ENCODE measurements at regions not wholly inside any gene's neighbourhood (a gene's known extent, or its start where the extent isn't known, plus 50 kb on each side); places are given as distances from the start of the nearest gene placed in this dataset.

- H4K91ac ChIP-seq (ENCODE audit: insufficient read length, low read depth, low read length) = no peak overlapping the region
- no CpG with 5 or more reads among the region's 2 CpGs for WGBS (ENCODE audit: extremely low coverage, insufficient read length, low lambda C conversion rate)
- no peak overlapping the region for H2AFZ ChIP-seq (ENCODE audit: low read length)
- H3K79me2 ChIP-seq (ENCODE audit: insufficient read depth, low read length) = no peaks in the 10 kb centered on the region
- Mint-ChIP-seq H3K36me3 (ENCODE audit: insufficient read depth in 1 of 3, low read depth in 3 of 3) (peaks cover 0 to 5% (median 4%) of the 10 kb centered on the region in 3 experiments; a peak in 2 of 7 replicates), H3K27me3 (ENCODE audit: low read depth) (no peaks in the 10 kb centered on the region; the same call in 1 of the 2 replicates), H3K27ac (no peak overlapping the region), H3K4me1 (no peaks in the 10 kb centered on the region), H3K4me3 (no peak overlapping the region), H3K9me3 (peaks cover 5 to 25% of the 10 kb centered on the region in 2 experiments)
- DNase-seq = no peak
- no peaks in the 10 kb centered on the region for H4K20me1 ChIP-seq (ENCODE audit: control insufficient read depth, insufficient read depth, insufficient read length)
- H3K27ac ChIP-seq (ENCODE audit: insufficient read length, low read depth, low read length) = no peak overlapping the region
- no peak overlapping the region for H3K18ac ChIP-seq (ENCODE audit: insufficient read length, low read depth, low read length)
- no peak overlapping the region for H2BK120ac ChIP-seq (ENCODE audit: low read depth, low read length, poor library complexity, severe bottlenecking)
- no peak overlapping the region for H2BK5ac ChIP-seq (ENCODE audit: insufficient read length, low read length)
- no peaks in the 10 kb centered on the region for H3K79me1 ChIP-seq (ENCODE audit: insufficient read depth, low read depth, low read length, poor library complexity, severe bottlenecking)
- no peak overlapping the region for H4K5ac ChIP-seq (ENCODE audit: insufficient read length, low read depth, low read length)
- H2AK5ac ChIP-seq (ENCODE audit: insufficient read length, low read length) = no peak overlapping the region
- H3K27me3 ChIP-seq (ENCODE audit: insufficient read depth, low read length) = no peaks in the 10 kb centered on the region
- no peak overlapping the region for H3K4ac ChIP-seq (ENCODE audit: low read depth, low read length)
- no peaks in the 10 kb centered on the region for H3K9me3 ChIP-seq (ENCODE audit: control insufficient read depth, low read depth, low read length)
- no peak overlapping the region for H4K8ac ChIP-seq (replicated peaks; ENCODE audit: insufficient read length, low read depth, low read length)
- H3K14ac ChIP-seq (ENCODE audit: insufficient read depth, low read length) = no peak overlapping the region
- no peaks in the 10 kb centered on the region for H3K23me2 ChIP-seq (ENCODE audit: insufficient read length, low read depth, low read length, poor library complexity, severe bottlenecking)
- H3K23ac ChIP-seq (ENCODE audit: insufficient read length, low read depth, low read length) = no peak overlapping the region
- H3K56ac ChIP-seq (ENCODE audit: insufficient read length, low read depth, low read length) = no peak overlapping the region
- TF ChIP-seq CTCF (conservative IDR thresholded peaks at IDR 0.05) = no peak
- no peak overlapping the region for H2BK12ac ChIP-seq (ENCODE audit: insufficient read length, low read depth, low read length)
- no peak overlapping the region for H3K4me2 ChIP-seq (ENCODE audit: insufficient read depth, insufficient read length, low read length)
- H3K4me1 ChIP-seq (ENCODE audit: insufficient read depth, low read length) = no peaks in the 10 kb centered on the region
- no peak overlapping the region for H2BK20ac ChIP-seq (ENCODE audit: low read depth, low read length, poor library complexity, severe bottlenecking)
- no peak overlapping the region for H3T11ph ChIP-seq (ENCODE audit: low read length)
- H3K9ac ChIP-seq (ENCODE audit: extremely low read depth, insufficient read length, low read length) = no peak overlapping the region
- H2BK15ac ChIP-seq (ENCODE audit: low read depth, low read length) = no peak overlapping the region
These were observed 208.8 kb upstream of the ALG10 start for GRCh38 chr12:33813536-33813935.

Measured in H9 (cell line).